ENCODE measurements at regions not wholly inside any gene's neighbourhood (a gene's known extent, or its start where the extent isn't known, plus 50 kb on each side); places are given as distances from the start of the nearest gene placed in this dataset.

GRCh38 chr12:116687888-116688287 is 50.0 kb downstream of the SPRING1 start:
- H3K27ac ChIP-seq (ENCODE audit: low read depth, low read length): no peak overlapping the region
- no peaks in the 10 kb centered on the region for H3K27me3 ChIP-seq (ENCODE audit: control insufficient read depth in 1 of 2, insufficient read depth in 2 of 2, low read length in 2 of 2)
- H3K4me1 ChIP-seq (ENCODE audit: control insufficient read depth in 1 of 2, insufficient read depth in 2 of 2, low read length in 2 of 2): peaks cover 0 to 8% of the 10 kb centered on the region in 2 donors
- H3K36me3 ChIP-seq (ENCODE audit: control insufficient read depth in 1 of 2, insufficient read depth in 2 of 2, low read length in 2 of 2): no peaks in the 10 kb centered on the region
- no peaks in the 10 kb centered on the region for H3K9me3 ChIP-seq (ENCODE audit: control insufficient read depth in 1 of 2, low read length in 2 of 2)
- H3K9ac ChIP-seq (ENCODE audit: low read depth in 1 of 2, low read length in 2 of 2): no peak overlapping the region
- no peak overlapping the region for H3K4me3 ChIP-seq (ENCODE audit: low read depth in 1 of 2, low read length in 2 of 2)

DNA sequence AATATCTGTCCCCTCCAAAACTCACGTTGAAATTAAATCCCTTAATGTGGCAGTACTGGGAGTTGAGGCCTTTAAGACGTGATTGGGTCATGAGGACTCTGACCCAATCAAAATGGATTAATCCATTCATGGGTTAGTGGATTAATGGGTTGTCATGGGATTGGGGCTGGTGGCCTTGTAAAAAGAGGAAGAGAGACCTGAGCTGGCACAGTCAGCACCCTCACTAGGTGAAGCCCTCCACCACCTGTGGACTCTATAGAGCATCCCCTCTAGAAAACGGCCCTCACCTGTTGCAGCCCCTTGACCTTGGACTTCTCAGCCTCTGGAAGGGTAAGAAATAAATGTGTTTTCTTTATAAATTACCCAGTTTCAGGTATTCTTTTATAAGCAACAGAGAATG is 53.0 kb downstream of the SPRING1 start:
- Histone ChIP-seq H3K27ac (ENCODE audit: low read depth, low read length) (no peak overlapping the region), H3K9ac (ENCODE audit: low read depth in 1 of 2, low read length in 2 of 2) (no peak overlapping the region), H3K4me3 (ENCODE audit: low read depth in 1 of 2, low read length in 2 of 2) (no peak overlapping the region), H3K9me3 (ENCODE audit: control insufficient read depth in 1 of 2, low read length in 2 of 2) (no peaks in the 10 kb centered on the region), H3K27me3 (ENCODE audit: control insufficient read depth in 1 of 2, insufficient read depth in 2 of 2, low read length in 2 of 2) (no peaks in the 10 kb centered on the region), H3K36me3 (ENCODE audit: control insufficient read depth in 1 of 2, insufficient read depth in 2 of 2, low read length in 2 of 2) (no peaks in the 10 kb centered on the region), H3K4me1 (ENCODE audit: control insufficient read depth in 1 of 2, insufficient read depth in 2 of 2, low read length in 2 of 2) (no peaks in the 10 kb centered on the region)

DNA sequence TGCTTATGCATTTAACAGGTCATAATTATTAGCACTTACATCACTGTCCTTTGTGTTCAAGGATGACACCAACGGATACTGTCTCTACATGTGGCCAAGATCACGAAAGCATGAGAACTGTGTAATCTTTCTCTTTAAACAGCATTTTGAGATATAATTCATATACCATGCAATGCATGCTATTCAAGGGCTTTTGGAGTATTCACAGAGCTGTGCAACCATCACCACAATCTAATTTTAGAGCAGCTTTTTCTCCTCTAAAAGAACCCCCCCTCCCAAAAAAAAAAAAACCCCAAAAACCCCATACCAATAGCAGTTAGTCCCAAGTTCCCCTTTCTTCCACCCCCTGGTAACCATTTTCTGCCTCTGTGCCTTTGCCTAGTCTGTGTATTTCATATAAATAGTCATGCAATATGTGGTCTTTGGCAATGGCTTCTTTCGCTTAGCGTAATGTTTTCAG is 60.6 kb downstream of the SPRING1 start:
- H3K4me1 ChIP-seq (ENCODE audit: control insufficient read depth in 1 of 2, insufficient read depth in 2 of 2, low read length in 2 of 2): no peaks in the 10 kb centered on the region
- H3K27ac ChIP-seq (ENCODE audit: low read depth, low read length): no peak overlapping the region
- no peaks in the 10 kb centered on the region for H3K27me3 ChIP-seq (ENCODE audit: control insufficient read depth in 1 of 2, insufficient read depth in 2 of 2, low read length in 2 of 2)
- H3K36me3 ChIP-seq (ENCODE audit: control insufficient read depth in 1 of 2, insufficient read depth in 2 of 2, low read length in 2 of 2): no peaks in the 10 kb centered on the region
- no peak overlapping the region for H3K4me3 ChIP-seq (ENCODE audit: low read depth in 1 of 2, low read length in 2 of 2)
- H3K9me3 ChIP-seq (ENCODE audit: control insufficient read depth in 1 of 2, low read length in 2 of 2): no peaks in the 10 kb centered on the region
- H3K9ac ChIP-seq (ENCODE audit: low read depth in 1 of 2, low read length in 2 of 2): no peak overlapping the region

GRCh38 chr12:116675339-116676107 is 62.3 kb downstream of the SPRING1 start:
- H3K4me3 ChIP-seq (ENCODE audit: low read depth in 1 of 2, low read length in 2 of 2): no peak overlapping the region
- no peak overlapping the region for H3K27ac ChIP-seq (ENCODE audit: low read depth, low read length)
- H3K4me1 ChIP-seq (ENCODE audit: control insufficient read depth in 1 of 2, insufficient read depth in 2 of 2, low read length in 2 of 2): no peaks in the 10 kb centered on the region

DNA sequence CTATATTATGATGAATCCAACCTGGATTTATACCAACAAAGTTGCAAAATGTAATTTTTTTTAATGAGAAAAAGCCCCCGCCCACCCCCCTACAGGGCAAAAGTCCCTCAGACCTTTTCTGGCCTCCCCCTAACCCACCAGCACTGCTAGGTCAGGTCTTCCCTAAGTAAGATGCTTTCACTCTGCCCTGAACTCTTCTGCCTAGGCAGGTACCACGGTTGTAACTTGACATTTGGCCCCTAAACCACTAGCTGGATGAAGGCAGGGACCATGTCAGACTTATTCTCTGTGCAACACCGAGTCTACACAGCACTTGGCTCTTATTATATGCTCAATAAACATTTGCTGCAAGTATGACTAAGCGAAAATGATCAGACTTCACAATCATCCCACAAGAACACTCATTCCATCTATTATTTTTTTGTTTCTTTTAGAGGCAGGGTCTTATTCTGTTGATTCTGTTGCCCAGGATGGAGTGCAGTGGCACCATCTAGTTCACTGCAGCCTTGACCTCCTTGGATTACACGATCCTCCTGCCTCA is 63.2 kb downstream of the SPRING1 start:
- Histone ChIP-seq H3K36me3 (ENCODE audit: control insufficient read depth in 1 of 2, insufficient read depth in 2 of 2, low read length in 2 of 2) (no peaks in the 10 kb centered on the region), H3K27ac (ENCODE audit: low read depth, low read length) (no peak overlapping the region), H3K4me1 (ENCODE audit: control insufficient read depth in 1 of 2, insufficient read depth in 2 of 2, low read length in 2 of 2) (no peaks in the 10 kb centered on the region), H3K9ac (ENCODE audit: low read depth in 1 of 2, low read length in 2 of 2) (no peak overlapping the region), H3K4me3 (ENCODE audit: low read depth in 1 of 2, low read length in 2 of 2) (no peak overlapping the region), H3K27me3 (ENCODE audit: control insufficient read depth in 1 of 2, insufficient read depth in 2 of 2, low read length in 2 of 2) (no peaks in the 10 kb centered on the region), H3K9me3 (ENCODE audit: control insufficient read depth in 1 of 2, low read length in 2 of 2) (no peaks in the 10 kb centered on the region)

More at GRCh38 chr12:116675339-116676107, 62.3 kb downstream of the SPRING1 start:
- Histone ChIP-seq H3K27me3 (ENCODE audit: control insufficient read depth in 1 of 2, insufficient read depth in 2 of 2, low read length in 2 of 2) (no peaks in the 10 kb centered on the region), H3K9me3 (ENCODE audit: control insufficient read depth in 1 of 2, low read length in 2 of 2) (no peaks in the 10 kb centered on the region), H3K36me3 (ENCODE audit: control insufficient read depth in 1 of 2, insufficient read depth in 2 of 2, low read length in 2 of 2) (no peaks in the 10 kb centered on the region), H3K9ac (ENCODE audit: low read depth in 1 of 2, low read length in 2 of 2) (no peak overlapping the region)

- Histone ChIP-seq H3K4me1 (ENCODE audit: control insufficient read depth in 1 of 2, insufficient read depth in 2 of 2, low read length in 2 of 2) (no peaks in the 10 kb centered on the region), H3K27ac (ENCODE audit: low read depth, low read length) (no peak overlapping the region), H3K9me3 (ENCODE audit: control insufficient read depth in 1 of 2, low read length in 2 of 2) (no peaks in the 10 kb centered on the region), H3K4me3 (ENCODE audit: low read depth in 1 of 2, low read length in 2 of 2) (no peak overlapping the region), H3K27me3 (ENCODE audit: control insufficient read depth in 1 of 2, insufficient read depth in 2 of 2, low read length in 2 of 2) (no peaks in the 10 kb centered on the region), H3K9ac (ENCODE audit: low read depth in 1 of 2, low read length in 2 of 2) (no peak overlapping the region), H3K36me3 (ENCODE audit: control insufficient read depth in 1 of 2, insufficient read depth in 2 of 2, low read length in 2 of 2) (no peaks in the 10 kb centered on the region)
These were observed 64.2 kb downstream of the SPRING1 start for GRCh38 chr12:116673681-116674111.

DNA sequence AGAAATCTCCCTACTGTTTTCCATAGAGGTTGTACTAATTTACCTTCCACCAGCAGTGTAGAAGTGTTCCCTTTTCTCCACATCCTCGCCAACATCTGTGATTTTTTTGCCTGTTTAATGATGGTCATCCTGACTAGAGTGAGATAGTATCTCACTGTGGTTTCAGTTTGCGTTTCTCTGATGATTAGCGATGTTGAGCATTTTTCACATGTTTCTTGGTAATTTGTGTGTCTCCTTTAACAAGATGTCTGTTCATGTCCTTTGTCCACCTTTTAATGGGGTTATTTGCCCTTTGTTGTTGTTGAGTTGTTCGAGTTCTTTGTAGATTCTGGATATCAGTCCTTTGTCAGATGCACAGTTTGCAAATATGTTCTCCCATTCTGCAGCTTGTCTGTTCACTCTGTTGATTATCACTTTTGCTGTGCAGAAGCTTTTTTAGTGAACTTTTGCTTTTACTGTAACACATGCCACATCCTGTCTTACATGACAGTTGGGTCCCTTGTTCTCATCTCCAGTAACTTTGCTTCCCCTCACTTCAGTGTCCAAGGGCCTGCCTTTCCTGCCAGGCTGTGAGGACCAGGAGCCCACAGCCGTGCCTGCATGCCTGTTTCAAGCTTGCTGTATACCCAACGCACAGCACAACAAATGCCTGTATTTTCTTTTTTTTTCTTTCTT is 64.9 kb downstream of the SPRING1 start:
- Histone ChIP-seq H3K36me3 (ENCODE audit: control insufficient read depth in 1 of 2, insufficient read depth in 2 of 2, low read length in 2 of 2) (no peaks in the 10 kb centered on the region), H3K27ac (ENCODE audit: low read depth, low read length) (no peak overlapping the region), H3K27me3 (ENCODE audit: control insufficient read depth in 1 of 2, insufficient read depth in 2 of 2, low read length in 2 of 2) (no peaks in the 10 kb centered on the region), H3K9ac (ENCODE audit: low read depth in 1 of 2, low read length in 2 of 2) (no peak overlapping the region), H3K9me3 (ENCODE audit: control insufficient read depth in 1 of 2, low read length in 2 of 2) (no peaks in the 10 kb centered on the region), H3K4me1 (ENCODE audit: control insufficient read depth in 1 of 2, insufficient read depth in 2 of 2, low read length in 2 of 2) (no peaks in the 10 kb centered on the region), H3K4me3 (ENCODE audit: low read depth in 1 of 2, low read length in 2 of 2) (peak overlapping the region in 1 of 2 donors; percentile 37)

GRCh38 chr12:116672010-116672409 is 65.9 kb downstream of the SPRING1 start:
- no peaks in the 10 kb centered on the region for H3K4me1 ChIP-seq (ENCODE audit: control insufficient read depth in 1 of 2, insufficient read depth in 2 of 2, low read length in 2 of 2)

DNA sequence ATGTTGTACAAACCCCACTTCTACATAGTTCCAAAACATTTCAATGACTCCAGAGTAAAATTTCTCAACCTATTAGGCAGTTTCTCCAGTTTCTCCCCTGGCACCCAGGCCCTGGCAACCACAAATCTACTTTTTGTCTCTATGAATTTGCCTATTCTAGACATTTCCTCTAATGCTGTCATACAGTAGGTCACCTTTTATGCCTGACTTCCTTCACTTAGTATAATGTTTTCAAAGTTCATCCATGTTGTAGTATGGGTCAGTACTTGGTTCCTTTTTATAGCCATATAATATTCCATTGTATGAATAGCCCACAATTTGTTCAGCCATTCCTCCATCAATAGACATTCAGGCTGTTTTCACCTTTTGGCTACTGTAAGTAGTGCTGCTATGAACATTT is 67.0 kb downstream of the SPRING1 start:
- Histone ChIP-seq H3K9ac (ENCODE audit: low read depth in 1 of 2, low read length in 2 of 2) (no peak overlapping the region), H3K4me3 (ENCODE audit: low read depth in 1 of 2, low read length in 2 of 2) (no peak overlapping the region), H3K9me3 (ENCODE audit: control insufficient read depth in 1 of 2, low read length in 2 of 2) (no peaks in the 10 kb centered on the region), H3K27me3 (ENCODE audit: control insufficient read depth in 1 of 2, insufficient read depth in 2 of 2, low read length in 2 of 2) (no peaks in the 10 kb centered on the region), H3K4me1 (ENCODE audit: control insufficient read depth in 1 of 2, insufficient read depth in 2 of 2, low read length in 2 of 2) (no peaks in the 10 kb centered on the region), H3K36me3 (ENCODE audit: control insufficient read depth in 1 of 2, insufficient read depth in 2 of 2, low read length in 2 of 2) (no peaks in the 10 kb centered on the region), H3K27ac (ENCODE audit: low read depth, low read length) (no peak overlapping the region)

More at GRCh38 chr12:116672010-116672409, 65.9 kb downstream of the SPRING1 start:
- Histone ChIP-seq H3K9ac (ENCODE audit: low read depth in 1 of 2, low read length in 2 of 2) (no peak overlapping the region), H3K4me3 (ENCODE audit: low read depth in 1 of 2, low read length in 2 of 2) (no peak overlapping the region), H3K27me3 (ENCODE audit: control insufficient read depth in 1 of 2, insufficient read depth in 2 of 2, low read length in 2 of 2) (no peaks in the 10 kb centered on the region), H3K9me3 (ENCODE audit: control insufficient read depth in 1 of 2, low read length in 2 of 2) (no peaks in the 10 kb centered on the region), H3K27ac (ENCODE audit: low read depth, low read length) (no peak overlapping the region), H3K36me3 (ENCODE audit: control insufficient read depth in 1 of 2, insufficient read depth in 2 of 2, low read length in 2 of 2) (no peaks in the 10 kb centered on the region)

- Histone ChIP-seq H3K4me3 (ENCODE audit: low read depth in 1 of 2, low read length in 2 of 2) (no peak overlapping the region), H3K27me3 (ENCODE audit: control insufficient read depth in 1 of 2, insufficient read depth in 2 of 2, low read length in 2 of 2) (no peaks in the 10 kb centered on the region), H3K9me3 (ENCODE audit: control insufficient read depth in 1 of 2, low read length in 2 of 2) (no peaks in the 10 kb centered on the region), H3K27ac (ENCODE audit: low read depth, low read length) (no peak overlapping the region), H3K36me3 (ENCODE audit: control insufficient read depth in 1 of 2, insufficient read depth in 2 of 2, low read length in 2 of 2) (no peaks in the 10 kb centered on the region), H3K4me1 (ENCODE audit: control insufficient read depth in 1 of 2, insufficient read depth in 2 of 2, low read length in 2 of 2) (peaks cover 1 to 6% of the 10 kb centered on the region in 2 donors), H3K9ac (ENCODE audit: low read depth in 1 of 2, low read length in 2 of 2) (no peak overlapping the region)
These were observed 70.1 kb downstream of the SPRING1 start for GRCh38 chr12:116667752-116668151.
